Retinal pigment epithelial cell (primary cell): ENCODE measurements at regions not wholly inside any gene's neighbourhood (a gene's known extent, or its start where the extent isn't known, plus 50 kb on each side); places are given as distances from the start of the nearest gene placed in this dataset.

ENCODE experiments used
- DNase-seq: peaks from one replicate; pipeline ENCODE4 v3.0.0-alpha.2; 2010; ENCODE audit warnings: low read depth
- H3K4me3 ChIP-seq: 2 replicates; pipeline ENCODE4 v1.5.1; 2011; ENCODE audit warnings: mild to moderate bottlenecking, low read length, control low read depth, moderate library complexity
- TF ChIP-seq, protein P1 (sequence below): conservative IDR thresholded peaks from 2 replicates; pipeline ENCODE4 v1.5.1; 2011; ENCODE audit warnings: low read depth, low read length, control low read depth, inconsistent platforms

DNA sequence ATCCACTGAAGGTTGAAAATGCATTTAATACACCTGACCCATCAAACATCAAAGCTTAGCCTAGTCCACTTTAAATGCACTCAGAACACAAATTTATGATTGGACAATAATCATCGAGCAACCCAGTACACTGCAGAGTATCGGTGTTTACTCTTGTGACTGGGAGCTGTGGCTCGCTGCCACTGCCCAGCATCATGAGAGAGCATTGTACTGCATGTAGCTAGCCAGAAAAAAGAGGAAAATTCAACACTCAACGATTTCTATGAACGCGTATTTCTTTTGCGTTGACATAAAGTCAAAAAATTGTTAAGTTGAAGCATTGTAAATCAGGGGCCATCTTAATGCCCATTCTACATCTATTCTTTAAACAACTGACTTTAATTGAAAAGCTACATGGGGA is 95.1 kb upstream of the CD180 start:
- no peak for DNase-seq
- H3K4me3 ChIP-seq = no peak overlapping the region
- TF ChIP-seq, protein P1, sequence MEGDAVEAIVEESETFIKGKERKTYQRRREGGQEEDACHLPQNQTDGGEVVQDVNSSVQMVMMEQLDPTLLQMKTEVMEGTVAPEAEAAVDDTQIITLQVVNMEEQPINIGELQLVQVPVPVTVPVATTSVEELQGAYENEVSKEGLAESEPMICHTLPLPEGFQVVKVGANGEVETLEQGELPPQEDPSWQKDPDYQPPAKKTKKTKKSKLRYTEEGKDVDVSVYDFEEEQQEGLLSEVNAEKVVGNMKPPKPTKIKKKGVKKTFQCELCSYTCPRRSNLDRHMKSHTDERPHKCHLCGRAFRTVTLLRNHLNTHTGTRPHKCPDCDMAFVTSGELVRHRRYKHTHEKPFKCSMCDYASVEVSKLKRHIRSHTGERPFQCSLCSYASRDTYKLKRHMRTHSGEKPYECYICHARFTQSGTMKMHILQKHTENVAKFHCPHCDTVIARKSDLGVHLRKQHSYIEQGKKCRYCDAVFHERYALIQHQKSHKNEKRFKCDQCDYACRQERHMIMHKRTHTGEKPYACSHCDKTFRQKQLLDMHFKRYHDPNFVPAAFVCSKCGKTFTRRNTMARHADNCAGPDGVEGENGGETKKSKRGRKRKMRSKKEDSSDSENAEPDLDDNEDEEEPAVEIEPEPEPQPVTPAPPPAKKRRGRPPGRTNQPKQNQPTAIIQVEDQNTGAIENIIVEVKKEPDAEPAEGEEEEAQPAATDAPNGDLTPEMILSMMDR = no peak

GRCh38 chr5:67291066-67291465 is 94.5 kb upstream of the CD180 start:
- H3K4me3 ChIP-seq = no peak overlapping the region
- no peak for DNase-seq

DNA sequence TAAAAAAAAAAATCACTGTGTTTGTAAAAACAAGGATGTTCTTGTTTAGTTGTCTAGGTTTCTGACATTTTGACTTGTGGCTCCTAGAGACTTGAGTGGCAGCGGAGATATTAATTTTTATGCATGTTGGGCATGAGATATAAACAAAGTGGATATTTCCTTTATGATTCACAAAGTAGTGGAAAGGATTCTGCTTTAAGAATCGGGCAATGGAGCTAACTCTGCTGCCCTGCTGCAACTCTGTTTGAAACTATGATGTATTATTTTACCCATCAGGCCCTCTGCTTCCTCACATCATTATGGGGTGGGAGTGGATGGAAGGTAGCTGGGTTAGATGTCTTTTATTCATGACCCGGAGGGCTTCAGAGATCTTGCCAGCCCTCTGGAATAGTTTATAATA is 94.1 kb upstream of the CD180 start:
- no peak for DNase-seq
- TF ChIP-seq, protein P1 = no peak
- no peak overlapping the region for H3K4me3 ChIP-seq

More at GRCh38 chr5:67291066-67291465, 94.5 kb upstream of the CD180 start:
- TF ChIP-seq, protein P1 = no peak

DNA sequence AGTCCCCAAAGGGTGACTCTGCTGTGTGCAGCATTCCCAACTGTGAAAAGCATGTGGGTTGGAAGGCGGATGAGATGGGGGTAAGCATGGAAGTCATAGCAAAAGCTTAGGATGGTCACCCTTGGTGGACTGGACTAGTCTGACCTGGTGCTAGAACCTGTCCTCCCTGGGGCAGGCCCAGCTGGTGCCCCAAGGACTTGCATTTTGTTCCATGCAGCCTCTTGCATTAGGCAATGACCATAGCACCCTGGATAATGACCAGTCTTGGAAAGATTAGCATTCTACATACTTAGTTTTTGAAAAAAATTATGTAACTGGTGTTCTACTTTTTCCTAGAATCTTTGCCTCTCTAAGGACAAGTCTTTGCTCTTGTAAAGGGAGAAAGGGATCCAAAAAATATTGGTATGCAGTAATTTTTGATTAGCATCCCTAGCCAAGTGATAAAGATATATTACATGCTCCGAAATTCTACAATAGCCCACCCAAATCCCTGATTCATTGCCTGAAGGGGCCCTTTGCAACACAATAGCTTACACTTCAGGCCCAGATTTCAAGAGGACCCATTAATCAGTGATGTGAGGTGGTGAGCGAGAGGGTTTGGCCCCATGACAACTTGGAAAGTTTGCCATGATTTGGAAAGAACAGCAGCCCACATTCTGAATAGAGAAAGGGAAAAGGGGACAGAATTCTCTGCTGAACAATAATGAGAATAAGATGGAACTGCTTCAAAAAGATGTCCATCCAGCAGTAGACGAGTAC is 93.3 kb upstream of the CD180 start:
- TF ChIP-seq, protein P1 = no peak
- no peak overlapping the region for H3K4me3 ChIP-seq
- no peak for DNase-seq

DNA sequence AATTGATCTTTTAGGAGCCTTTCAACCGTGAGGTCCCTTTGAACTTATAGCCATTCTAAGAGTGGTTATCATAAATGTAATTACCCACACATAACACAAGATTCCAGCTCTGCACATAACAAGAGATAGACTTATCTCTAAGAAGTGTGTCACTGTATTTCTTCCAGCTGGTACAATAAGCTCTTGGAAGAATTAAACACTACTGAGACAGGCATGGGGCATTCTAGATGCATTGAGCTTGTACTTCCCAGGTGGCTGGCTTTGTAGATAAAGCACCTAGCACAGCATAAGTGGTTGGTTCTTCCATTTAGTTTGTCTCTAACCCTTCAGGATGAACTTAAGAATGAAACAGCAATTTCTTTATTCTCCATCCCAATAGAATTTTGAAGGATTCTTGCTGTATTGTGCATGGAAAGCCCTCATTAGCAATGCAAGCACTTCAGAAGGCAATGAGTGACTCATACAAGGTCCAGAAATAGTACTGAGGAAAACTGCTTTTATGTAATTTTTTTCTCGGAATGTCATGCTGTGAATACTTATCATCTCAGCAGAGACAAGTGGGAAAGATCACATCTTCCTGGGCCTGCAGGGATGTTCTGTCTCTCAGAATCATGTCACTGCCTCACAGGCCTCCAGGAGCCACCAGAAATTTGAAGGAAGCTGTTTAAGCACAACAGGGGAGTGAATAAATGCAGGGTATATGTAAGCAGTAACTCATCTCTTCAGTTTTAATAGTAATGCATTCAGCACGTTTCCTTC is 91.1 kb upstream of the CD180 start:
- TF ChIP-seq, protein P1 = no peak
- no peak overlapping the region for H3K4me3 ChIP-seq
- DNase-seq = no peak

GRCh38 chr5:67286006-67286405 is 89.4 kb upstream of the CD180 start:
- TF ChIP-seq, protein P1 = no peak
- DNase-seq = no peak
- H3K4me3 ChIP-seq = no peak overlapping the region

DNA sequence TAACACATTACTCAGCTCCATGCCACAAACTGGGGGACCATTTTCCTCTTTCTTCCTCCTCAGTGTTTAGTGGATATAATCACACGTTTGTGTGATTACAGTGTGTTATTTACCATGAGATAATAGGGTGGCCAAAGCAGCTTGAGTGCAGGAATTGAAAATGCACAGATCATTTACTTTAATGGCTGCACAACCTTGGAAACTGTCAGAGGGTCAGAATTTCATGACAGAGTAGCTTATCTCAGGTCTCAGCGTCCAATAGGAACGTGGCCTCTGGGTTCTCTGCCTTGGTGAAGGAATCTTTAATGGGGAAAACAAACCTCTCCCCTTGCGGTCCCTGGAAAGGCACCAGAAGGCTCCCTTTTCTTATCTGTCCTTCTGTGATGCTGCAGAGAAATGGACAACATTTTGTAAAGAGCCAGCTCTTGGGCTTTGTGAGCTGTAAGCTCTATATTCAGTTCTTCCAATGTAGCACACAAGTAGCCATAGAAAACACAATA is 87.4 kb upstream of the CD180 start:
- H3K4me3 ChIP-seq = no peak overlapping the region
- DNase-seq = no peak
- TF ChIP-seq, protein P1 = no peak
